Calu3 (cell line): ENCODE measurements at regions not wholly inside any gene's neighbourhood (a gene's known extent, or its start where the extent isn't known, plus 50 kb on each side); places are given as distances from the start of the nearest gene placed in this dataset.
"Not testable (repeated sequence)": the region's sequence is repeated elsewhere in the genome, so short reads cannot be mapped to it uniquely, and the experiment has no call there.

ENCODE experiments used
- BruUV-seq: library from RNA; stranded (reverse); fragments of 400-500 nt; replicated peaks from 2 replicates; lab custom pipeline; 2021; lab: Mats Ljungman, UMichigan
- CTCF ChIA-PET: fragments of 300-600 bp; sonication (Branson Sonifier 250); formaldehyde crosslinking; loops from one replicate; lab custom pipeline; 2022; ENCODE audit warnings: antibody characterized with exemption; lab: Charles Lee
- DNase-seq: peaks from one replicate; pipeline ENCODE4 v3.0.0; 2022
- H3K27ac Mint-ChIP-seq: one replicate; pipeline ENCODE4 v1.8.0; 2022; ENCODE audit warnings: mixed read lengths; ENCODE audit not compliant: unreplicated experiment
- H3K27me3 Mint-ChIP-seq: one replicate; pipeline ENCODE4 v1.8.0; 2022; ENCODE audit warnings: mixed read lengths; ENCODE audit not compliant: unreplicated experiment
- H3K36me3 Mint-ChIP-seq: one replicate; pipeline ENCODE4 v1.8.0; 2022; ENCODE audit warnings: mild to moderate bottlenecking, moderate library complexity, mixed read lengths; ENCODE audit not compliant: insufficient read depth, unreplicated experiment
- H3K4me1 Mint-ChIP-seq: one replicate; pipeline ENCODE4 v1.8.0; 2022; ENCODE audit warnings: mild to moderate bottlenecking, low read depth, mixed read lengths; ENCODE audit not compliant: unreplicated experiment
- H3K4me3 Mint-ChIP-seq: one replicate; pipeline ENCODE4 v1.8.0; 2022; ENCODE audit warnings: mild to moderate bottlenecking, low read depth, moderate library complexity, mixed read lengths; ENCODE audit not compliant: unreplicated experiment
- H3K9me3 Mint-ChIP-seq: one replicate; pipeline ENCODE4 v1.8.0; 2022; ENCODE audit warnings: low read depth, mixed read lengths; ENCODE audit not compliant: unreplicated experiment
- intact Hi-C: fragments of 100-400 bp; cut with micrococcal nuclease; formaldehyde crosslinking; loops from one replicate; pipeline ENCODE4 v1.10.0; 2022; ENCODE audit not compliant: unreplicated experiment
- TF ChIP-seq, protein P1 (sequence below): fragments of 200-600 bp; IDR thresholded peaks from one replicate; pipeline ENCODE4 v1.8.0; 2022; ENCODE audit warnings: antibody characterized with exemption; ENCODE audit not compliant: unreplicated experiment

DNA sequence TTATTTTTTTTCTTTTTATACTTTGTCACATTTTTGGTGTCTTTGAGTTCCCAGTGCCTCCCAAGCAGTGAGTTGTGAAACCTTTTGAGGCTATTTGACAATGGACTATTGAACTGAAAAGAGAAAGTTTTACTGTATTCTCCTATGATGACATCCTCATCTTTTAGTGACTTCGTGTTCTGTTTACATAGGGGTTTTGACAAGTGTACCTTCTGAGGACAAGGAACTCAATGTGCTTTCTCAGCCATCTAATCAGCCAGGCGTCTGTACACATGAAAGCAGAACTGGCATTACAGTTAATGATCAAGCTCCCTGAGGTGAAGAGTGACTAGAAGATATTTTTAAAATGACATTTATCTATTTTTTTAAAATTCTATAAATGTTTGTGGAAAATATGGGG, 175.5 kb downstream of the ANXA1 start:
- Mint-ChIP-seq H3K9me3 (peaks cover 2% of the 10 kb centered on the region), H3K4me3 (no peak overlapping the region), H3K27me3 (no peaks in the 10 kb centered on the region), H3K27ac (no peak overlapping the region), H3K36me3 (no peaks in the 10 kb centered on the region), H3K4me1 (no peaks in the 10 kb centered on the region)
- intact Hi-C loops: loop anchor here (10.0 kb wide), 1 partner anchor 62 kb away; no protein-coding TSS in a partner anchor
- no TSS peak for BruUV-seq
- CTCF ChIA-PET: no interaction called here
- TF ChIP-seq, protein P1, sequence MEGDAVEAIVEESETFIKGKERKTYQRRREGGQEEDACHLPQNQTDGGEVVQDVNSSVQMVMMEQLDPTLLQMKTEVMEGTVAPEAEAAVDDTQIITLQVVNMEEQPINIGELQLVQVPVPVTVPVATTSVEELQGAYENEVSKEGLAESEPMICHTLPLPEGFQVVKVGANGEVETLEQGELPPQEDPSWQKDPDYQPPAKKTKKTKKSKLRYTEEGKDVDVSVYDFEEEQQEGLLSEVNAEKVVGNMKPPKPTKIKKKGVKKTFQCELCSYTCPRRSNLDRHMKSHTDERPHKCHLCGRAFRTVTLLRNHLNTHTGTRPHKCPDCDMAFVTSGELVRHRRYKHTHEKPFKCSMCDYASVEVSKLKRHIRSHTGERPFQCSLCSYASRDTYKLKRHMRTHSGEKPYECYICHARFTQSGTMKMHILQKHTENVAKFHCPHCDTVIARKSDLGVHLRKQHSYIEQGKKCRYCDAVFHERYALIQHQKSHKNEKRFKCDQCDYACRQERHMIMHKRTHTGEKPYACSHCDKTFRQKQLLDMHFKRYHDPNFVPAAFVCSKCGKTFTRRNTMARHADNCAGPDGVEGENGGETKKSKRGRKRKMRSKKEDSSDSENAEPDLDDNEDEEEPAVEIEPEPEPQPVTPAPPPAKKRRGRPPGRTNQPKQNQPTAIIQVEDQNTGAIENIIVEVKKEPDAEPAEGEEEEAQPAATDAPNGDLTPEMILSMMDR: no peak
- no peak for DNase-seq

DNA sequence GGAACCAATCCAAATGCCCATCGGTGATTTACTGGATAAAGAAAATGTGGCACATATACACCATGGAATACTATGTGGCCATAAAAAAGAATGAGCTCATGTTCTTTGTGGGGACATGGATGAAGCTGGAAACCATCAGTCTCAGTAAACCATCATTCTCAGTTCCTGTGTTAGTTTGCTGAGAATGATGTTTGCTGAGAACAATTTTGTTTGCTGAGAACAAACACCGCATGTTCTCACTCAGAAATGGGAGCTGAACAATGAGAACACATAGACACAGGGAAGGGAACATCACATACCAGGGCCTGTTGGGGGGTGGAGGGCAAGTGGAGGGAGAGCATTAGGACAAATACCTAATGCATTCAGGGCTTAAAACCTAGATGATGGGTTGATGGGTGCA, 185.5 kb downstream of the ANXA1 start:
- H3K4me1 Mint-ChIP-seq, H3K9me3 Mint-ChIP-seq, intact Hi-C loops, H3K27ac Mint-ChIP-seq, H3K36me3 Mint-ChIP-seq, BruUV-seq, CTCF ChIA-PET, DNase-seq, H3K27me3 Mint-ChIP-seq, H3K4me3 Mint-ChIP-seq: not testable (repeated sequence)

DNA sequence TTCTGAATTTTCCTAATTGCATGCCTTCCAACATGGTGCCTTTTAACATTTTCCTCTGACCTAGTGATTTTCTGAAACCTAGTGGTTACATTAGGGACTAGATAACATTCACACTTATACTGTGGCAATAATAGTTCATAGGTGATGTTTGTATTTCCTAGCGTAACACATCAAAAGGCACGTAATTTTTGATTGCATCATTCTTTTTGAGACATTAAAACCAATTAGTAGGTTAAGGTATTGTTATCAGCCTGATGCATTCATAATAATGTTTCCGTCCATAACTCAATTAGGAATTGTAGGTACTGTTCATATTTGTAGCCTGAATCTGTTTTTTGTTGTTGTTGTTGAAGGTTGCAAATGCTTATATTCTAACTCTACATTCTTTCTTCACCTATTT, 192.4 kb downstream of the ANXA1 start:
- TF ChIP-seq, protein P1: no peak
- peaks cover 19% of the 10 kb centered on the region for H3K4me1 Mint-ChIP-seq
- DNase-seq: no peak
- no peaks in the 10 kb centered on the region for H3K27me3 Mint-ChIP-seq
- H3K27ac Mint-ChIP-seq: no peak overlapping the region
- H3K36me3 Mint-ChIP-seq: no peaks in the 10 kb centered on the region
- no peak overlapping the region for H3K4me3 Mint-ChIP-seq
- BruUV-seq: no TSS peak
- intact Hi-C loops: loop anchor here (10.0 kb wide), 1 partner anchor 221 kb away; no protein-coding TSS in a partner anchor
- H3K9me3 Mint-ChIP-seq: no peaks in the 10 kb centered on the region
- CTCF ChIA-PET: no interaction called here

DNA sequence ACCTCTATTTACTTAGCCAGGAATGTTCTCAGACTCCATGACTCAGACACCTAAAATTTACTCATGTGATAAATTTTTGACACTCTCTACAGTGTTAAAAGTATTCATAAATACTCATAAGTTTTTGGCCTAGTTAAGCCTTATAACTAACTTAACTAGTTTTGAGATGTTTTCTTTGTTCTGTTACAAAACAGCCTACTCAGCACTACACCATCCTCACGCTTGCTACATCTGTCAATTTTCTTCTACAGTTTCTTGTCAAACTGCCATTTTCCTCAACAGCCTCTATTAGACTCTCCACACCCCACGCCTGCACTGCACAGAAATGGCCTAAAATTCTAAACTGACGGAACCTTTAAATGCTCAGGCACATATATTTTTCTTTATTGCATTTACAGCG, 195.5 kb downstream of the ANXA1 start:
- intact Hi-C loops: loop anchor here (5.0 to 10.0 kb wide), 2 partner anchors 75 to 218 kb away; no protein-coding TSS in a partner anchor
- Mint-ChIP-seq H3K27ac (no peak overlapping the region), H3K27me3 (no peaks in the 10 kb centered on the region)

DNA sequence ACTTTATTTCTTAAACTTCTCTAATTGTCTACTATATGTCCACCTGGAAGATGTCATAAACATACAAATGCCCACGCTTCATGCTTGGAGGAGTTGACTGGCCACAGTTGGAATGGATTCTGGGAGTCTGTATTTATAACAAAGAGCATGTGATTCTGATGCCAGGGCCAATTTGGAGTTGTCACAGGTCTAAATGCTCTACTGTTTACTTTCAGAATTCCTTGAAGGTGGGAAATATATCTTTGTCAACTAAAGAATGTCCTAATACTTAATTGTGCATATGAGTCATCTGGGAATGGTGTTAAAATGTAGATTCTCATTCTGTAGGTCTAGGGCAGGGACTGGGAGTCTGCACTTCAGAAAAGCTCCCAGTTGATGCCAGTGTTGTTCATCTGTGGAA, 196.1 kb downstream of the ANXA1 start:
- TF ChIP-seq, protein P1: no peak
- Mint-ChIP-seq H3K4me3 (no peak overlapping the region), H3K27ac (no peak overlapping the region), H3K9me3 (no peaks in the 10 kb centered on the region), H3K27me3 (no peaks in the 10 kb centered on the region), H3K4me1 (peaks cover 15% of the 10 kb centered on the region), H3K36me3 (no peaks in the 10 kb centered on the region)
- DNase-seq: peak; percentile 2
- BruUV-seq: no TSS peak
- intact Hi-C loops: loop anchor here (5.0 to 10.0 kb wide), 2 partner anchors 75 to 217 kb away; no protein-coding TSS in a partner anchor
- CTCF ChIA-PET: interaction anchor here (1.1 kb wide), 1 partner anchor 8 kb away, joined by 3 read pairs; no protein-coding TSS in a partner anchor

More for the DNA sequence above, 195.5 kb downstream of the ANXA1 start:
- no peak for DNase-seq
- no peaks in the 10 kb centered on the region for H3K36me3 Mint-ChIP-seq
- TF ChIP-seq, protein P1: no peak
- no peak overlapping the region for H3K4me3 Mint-ChIP-seq
- no peaks in the 10 kb centered on the region for H3K9me3 Mint-ChIP-seq
- BruUV-seq: no TSS peak
- peaks cover 19% of the 10 kb centered on the region for H3K4me1 Mint-ChIP-seq
- CTCF ChIA-PET: no interaction called here
